ENCODE measurements at regions not wholly inside any gene's neighbourhood (a gene's known extent, or its start where the extent isn't known, plus 50 kb on each side); places are given as distances from the start of the nearest gene placed in this dataset.

DNA sequence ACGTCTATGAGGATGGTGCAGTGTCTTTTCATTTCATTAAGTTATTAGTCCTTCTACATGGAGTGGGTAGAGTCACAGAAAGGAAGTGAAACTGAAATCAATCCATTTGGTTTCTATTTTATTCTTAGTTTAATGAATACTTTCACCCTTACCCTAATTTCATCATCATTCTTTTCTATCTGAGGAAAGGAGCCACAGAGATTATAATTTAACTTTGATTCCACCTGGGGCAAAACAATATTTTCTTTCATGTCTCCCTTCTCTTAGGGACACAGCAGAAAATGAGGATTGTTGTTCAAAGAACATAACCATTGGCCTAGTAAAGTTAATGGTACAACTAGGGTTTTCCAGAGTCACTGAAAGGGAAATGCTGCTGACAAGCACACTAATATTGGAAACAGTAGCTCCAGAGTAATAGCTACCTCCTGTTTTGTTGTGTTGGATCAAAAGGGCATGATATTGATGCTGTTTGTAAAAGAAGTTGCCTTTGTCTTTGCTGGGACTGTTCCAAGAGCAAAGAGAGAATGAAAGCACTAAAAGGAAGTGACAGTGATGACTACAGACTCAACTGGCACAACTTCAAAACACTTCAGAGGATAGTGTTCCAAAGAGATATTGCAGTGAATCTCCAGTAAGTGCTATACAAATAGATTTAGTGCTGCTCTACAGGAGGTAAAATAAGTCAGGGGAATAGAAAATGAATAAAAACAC, 247.1 kb upstream of the PITX2 start:
- no peak for TF ChIP-seq SMC3 (conservative IDR thresholded peaks at IDR 0.05; ENCODE audit: poor library complexity)
- TF ChIP-seq CTCF (IDR thresholded peaks at IDR 0.05; ENCODE audit: poor library complexity, severe bottlenecking) = no peak
- no peak for TF ChIP-seq POLR2AphosphoS5 (IDR thresholded peaks at IDR 0.05)
- TF ChIP-seq EZH2 (IDR thresholded peaks at IDR 0.05; ENCODE audit: borderline replicate concordance, insufficient read depth, low read length, poor library complexity, severe bottlenecking) = no peak
